HCT116 (cell line): ENCODE measurements at regions not wholly inside any gene's neighbourhood (a gene's known extent, or its start where the extent isn't known, plus 50 kb on each side); places are given as distances from the start of the nearest gene placed in this dataset.

Experiments
- ATAC-seq: fragments of 200-7000 bp; cut with Tn5 transposase; 2 replicates; pipeline ENCODE4 v1.9.1; 2020; ENCODE audit warnings: mild to moderate bottlenecking, moderate library complexity
- BruUV-seq: library from RNA; stranded (reverse); fragments of 400-500 nt; replicated peaks from 2 replicates; lab custom pipeline; 2021; lab: Mats Ljungman, UMichigan
- CTCF ChIA-PET: fragments of 300-600 bp; sonication (Branson Sonifier 250); formaldehyde crosslinking; loops from one replicate; lab custom pipeline; 2021; ENCODE audit warnings: antibody characterized with exemption; lab: Charles Lee
- POLR2A ChIA-PET: fragments of 300-600, 350-600 bp; sonication (Branson Sonifier 250); formaldehyde crosslinking; loops from one replicate; lab custom pipeline; 2021; ENCODE audit warnings: antibody characterized with exemption; lab: Charles Lee
- RAD21 ChIA-PET, 2 experiments: fragments of 300-600 bp; sonication (Branson Sonifier 250); formaldehyde crosslinking; loops; one replicate each; lab custom pipeline; 2023; ENCODE audit warnings: low total read pairs in 2 of 2; ENCODE audit not compliant: uncharacterized antibody in 2 of 2, unreplicated experiment in 2 of 2, low non-redundant PET in 1 of 2; lab: Charles Lee
- DNase-seq: peaks from one replicate; pipeline ENCODE4 v3.0.0-alpha.2; 2010; ENCODE audit warnings: low read depth, low spot score
- H2AFZ ChIP-seq: fragments of 200-600 bp; shearing (Covaris generic), sonication (generic); 2 replicates; pipeline ENCODE4 v1.6.1; 2017; ENCODE audit warnings: low read depth, mixed run types, mixed read lengths, antibody characterized with exemption, low read length; ENCODE audit not compliant: poor library complexity, severe bottlenecking
- H3K27ac ChIP-seq: 2 replicates; pipeline ENCODE4 v1.5.1; 2012; ENCODE audit warnings: low read depth, low read length
- H3K27me3 ChIP-seq: fragments of 200-600 bp; sonication (generic); 2 replicates; pipeline ENCODE4 v1.6.1; 2016; ENCODE audit warnings: mixed run types, low read length, mixed read lengths; ENCODE audit not compliant: insufficient read depth
- H3K36me3 ChIP-seq, 2 experiments: fragments of 200-500 bp in 1 of 2; fragments of 200-600 bp in 1 of 2; sonication (Bioruptor generic) in 1 of 2; sonication (generic) in 1 of 2; 2 replicates each; pipeline versions ENCODE4 v1.5.1 to v1.6.1; 2014 to 2016; ENCODE audit warnings: low read length in 2 of 2, inconsistent platforms in 1 of 2, mixed read lengths in 1 of 2, mixed run types in 1 of 2; ENCODE audit not compliant: insufficient read depth in 2 of 2, control insufficient read depth in 1 of 2
- H3K4me1 ChIP-seq, 2 experiments: fragments of 200-600 bp in 1 of 2; sonication (generic) in 1 of 2; 2 replicates each; pipeline versions ENCODE4 v1.5.1 to v1.6.1; 2012 to 2017; ENCODE audit warnings: low read length in 2 of 2, inconsistent platforms in 1 of 2, mild to moderate bottlenecking in 1 of 2, mixed read lengths in 1 of 2, mixed run types in 1 of 2, moderate library complexity in 1 of 2; ENCODE audit not compliant: insufficient read depth in 2 of 2, control insufficient read depth in 1 of 2
- H3K4me2 ChIP-seq: fragments of 200-600 bp; sonication (generic); 2 replicates; pipeline ENCODE4 v1.6.1; 2017; ENCODE audit warnings: mixed run types, low read length, mixed read lengths
- H3K4me3 ChIP-seq, 2 experiments: fragments of 200-600 bp in 1 of 2; sonication (generic) in 1 of 2; replicated peaks in 1 of 2; 2 replicates each; pipeline ENCODE4 v1.5.1; 2011 to 2016; ENCODE audit warnings: low read length in 2 of 2, control low read depth in 1 of 2, low read depth in 1 of 2, mild to moderate bottlenecking in 1 of 2, mixed read lengths in 1 of 2, mixed run types in 1 of 2
- H3K79me2 ChIP-seq: fragments of 200-600 bp; sonication (generic); 2 replicates; pipeline ENCODE4 v1.6.1; 2017; ENCODE audit warnings: mild to moderate bottlenecking, mixed run types, low read length, moderate library complexity, mixed read lengths; ENCODE audit not compliant: insufficient read depth
- H3K9ac ChIP-seq: fragments of 200-600 bp; sonication (generic); 2 replicates; pipeline ENCODE4 v1.6.1; 2016; ENCODE audit warnings: low read length, mixed read lengths
- H3K9me2 ChIP-seq: fragments of 200-600 bp; sonication (generic), shearing (Covaris generic); 2 replicates; pipeline ENCODE4 v1.6.1; 2017; ENCODE audit warnings: mixed run types, mild to moderate bottlenecking, moderate library complexity; ENCODE audit not compliant: insufficient read depth
- H3K9me3 ChIP-seq, 2 experiments: fragments of 200-500 bp in 1 of 2; fragments of 200-600 bp in 1 of 2; sonication (Bioruptor generic) in 1 of 2; sonication (generic) in 1 of 2; 2 replicates each; pipeline ENCODE4 v1.6.1; 2014 to 2017; ENCODE audit warnings: low read length in 2 of 2, mixed read lengths in 2 of 2, inconsistent platforms in 1 of 2, low read depth in 1 of 2, mild to moderate bottlenecking in 1 of 2, mixed run types in 1 of 2, moderate library complexity in 1 of 2; ENCODE audit not compliant: control insufficient read depth in 1 of 2, insufficient read depth in 1 of 2
- H4K20me1 ChIP-seq: fragments of 200-600 bp; sonication (generic), shearing (Covaris generic); 2 replicates; pipeline ENCODE4 v1.6.1; 2017; ENCODE audit warnings: mixed run types, mild to moderate bottlenecking, moderate library complexity; ENCODE audit not compliant: insufficient read depth
- CBX3 ChIP-seq: IDR thresholded peaks from 2 replicates; pipeline ENCODE4 v1.6.1; 2012; ENCODE audit warnings: low read depth
- CEBPB ChIP-seq: IDR thresholded peaks from 2 replicates; pipeline ENCODE4 v1.6.1; 2012; ENCODE audit warnings: low read depth
- CTCF ChIP-seq, 3 experiments: fragments of 200-600 bp in 1 of 3; sonication (generic) in 1 of 3; IDR thresholded peaks in 2 of 3; conservative IDR thresholded peaks in 1 of 3; 2 replicates each; pipeline ENCODE4 v1.5.1; 2012 to 2017; ENCODE audit warnings: low read depth in 2 of 3, low read length in 2 of 3, antibody characterized with exemption in 1 of 3, borderline replicate concordance in 1 of 3, control low read depth in 1 of 3, mild to moderate bottlenecking in 1 of 3, mixed read lengths in 1 of 3, mixed run types in 1 of 3, moderate library complexity in 1 of 3; ENCODE audit not compliant: insufficient read depth in 1 of 3
- ELF1 ChIP-seq: IDR thresholded peaks from 2 replicates; pipeline ENCODE4 v1.6.1; 2012; ENCODE audit warnings: low read depth, borderline replicate concordance
- EZH2 ChIP-seq: fragments of 200-600 bp; sonication (generic); IDR thresholded peaks from 2 replicates; pipeline ENCODE4 v1.6.1; 2017; ENCODE audit warnings: antibody characterized with exemption, mixed run types
- JUND ChIP-seq: IDR thresholded peaks from 2 replicates; pipeline ENCODE4 v1.6.1; 2012
- MAX ChIP-seq: IDR thresholded peaks from 2 replicates; pipeline ENCODE4 v1.6.1; 2012
- POLR2A ChIP-seq: IDR thresholded peaks from 2 replicates; pipeline ENCODE4 v1.7.0; 2011; ENCODE audit warnings: borderline replicate concordance; ENCODE audit not compliant: insufficient read depth, insufficient read length; ENCODE audit errors: extremely low read depth
- POLR2AphosphoS5 ChIP-seq: IDR thresholded peaks from 2 replicates; pipeline ENCODE4 v1.6.1; 2011; ENCODE audit warnings: mild to moderate bottlenecking, low read depth, low read length, moderate library complexity
- REST ChIP-seq: IDR thresholded peaks from 2 replicates; pipeline ENCODE4 v1.6.1; 2012; ENCODE audit warnings: low read depth
- SIN3A ChIP-seq: IDR thresholded peaks from 2 replicates; pipeline ENCODE4 v1.6.1; 2012; ENCODE audit warnings: low read depth
- SP1 ChIP-seq: IDR thresholded peaks from 2 replicates; pipeline ENCODE4 v1.6.1; 2012; ENCODE audit warnings: low read depth
- SRF ChIP-seq: IDR thresholded peaks from 2 replicates; pipeline ENCODE4 v1.6.1; 2012; ENCODE audit warnings: low read depth
- TCF7L2 ChIP-seq: IDR thresholded peaks from 2 replicates; pipeline ENCODE4 v1.7.0; 2011; ENCODE audit warnings: borderline replicate concordance, inconsistent platforms; ENCODE audit not compliant: insufficient read depth, insufficient read length; ENCODE audit errors: extremely low read depth
- YY1 ChIP-seq: IDR thresholded peaks from 2 replicates; pipeline ENCODE4 v1.6.1; 2011; ENCODE audit warnings: low read length, low read depth, moderate library complexity, mild to moderate bottlenecking; ENCODE audit not compliant: insufficient replicate concordance; ENCODE audit errors: extremely low read depth
- ZFX ChIP-seq: fragments of 450-650 bp; IDR thresholded peaks from 2 replicates; pipeline ENCODE4 v1.6.1; 2017
- ZNF274 ChIP-seq: fragments of 200-500 bp; sonication (Bioruptor generic); IDR thresholded peaks from 2 replicates; pipeline ENCODE4 v1.6.1; 2014; ENCODE audit warnings: mild to moderate bottlenecking, low read depth, low read length, inconsistent platforms
- intact Hi-C: fragments of 100-400 bp; cut with micrococcal nuclease; formaldehyde crosslinking; loops from 2 replicates; pipeline ENCODE4 v1.10.0; 2022

- no peak for TF ChIP-seq REST
- TF ChIP-seq ZNF274 = no peak
- no peak for TF ChIP-seq TCF7L2
Measured at GRCh38 chr13:93007928-93008327, 218.7 kb upstream of the GPC6 start (continued).

GRCh38 chr13:93017493-93018112 lies 209.0 kb upstream of the GPC6 start:
- no peak overlapping the region for H3K9ac ChIP-seq
- BruUV-seq = no TSS peak
- ATAC-seq (no peak), DNase-seq (no peak)
- H4K20me1 ChIP-seq = no peaks in the 10 kb centered on the region
- RAD21 ChIA-PET = no interaction called here
- H3K4me2 ChIP-seq = no peak overlapping the region
- no peak overlapping the region for H2AFZ ChIP-seq
- no peak overlapping the region for H3K4me3 ChIP-seq
- no peaks in the 10 kb centered on the region for H3K79me2 ChIP-seq
- H3K4me1 ChIP-seq = no peaks in the 10 kb centered on the region
- no peak overlapping the region for H3K27ac ChIP-seq
- H3K36me3 ChIP-seq = no peaks in the 10 kb centered on the region
- H3K9me3 ChIP-seq = peaks cover 12 to 21% of the 10 kb centered on the region in 2 experiments; a peak in 2 of 4 replicates
- no peaks in the 10 kb centered on the region for H3K27me3 ChIP-seq
- H3K9me2 ChIP-seq = no peaks in the 10 kb centered on the region
- intact Hi-C loops = no loop called here
- CTCF ChIA-PET = no interaction called here
- POLR2A ChIA-PET = no interaction called here
- no peak for TF ChIP-seq SIN3A
- TF ChIP-seq MAX = no peak
- TF ChIP-seq ELF1 = no peak
- no peak for TF ChIP-seq POLR2AphosphoS5
- TF ChIP-seq YY1 = no peak
- TF ChIP-seq REST = no peak
- no peak for TF ChIP-seq SP1
- TF ChIP-seq CEBPB = no peak
- no peak for TF ChIP-seq SRF
- no peak for TF ChIP-seq EZH2
- TF ChIP-seq CBX3 = no peak
- TF ChIP-seq CTCF (IDR thresholded peaks at IDR 0.05 in 2 of 3, conservative IDR thresholded peaks at IDR 0.05 in 1 of 3; ENCODE audit: borderline replicate concordance in 1 of 3, insufficient read depth in 1 of 3, low read depth in 2 of 3, low read length in 2 of 3) = no peak
- no peak for TF ChIP-seq ZFX
- no peak for TF ChIP-seq POLR2A
- no peak for TF ChIP-seq JUND
